ENCODE measurements at regions not wholly inside any gene's neighbourhood (a gene's known extent, or its start where the extent isn't known, plus 50 kb on each side); places are given as distances from the start of the nearest gene placed in this dataset.

DNA sequence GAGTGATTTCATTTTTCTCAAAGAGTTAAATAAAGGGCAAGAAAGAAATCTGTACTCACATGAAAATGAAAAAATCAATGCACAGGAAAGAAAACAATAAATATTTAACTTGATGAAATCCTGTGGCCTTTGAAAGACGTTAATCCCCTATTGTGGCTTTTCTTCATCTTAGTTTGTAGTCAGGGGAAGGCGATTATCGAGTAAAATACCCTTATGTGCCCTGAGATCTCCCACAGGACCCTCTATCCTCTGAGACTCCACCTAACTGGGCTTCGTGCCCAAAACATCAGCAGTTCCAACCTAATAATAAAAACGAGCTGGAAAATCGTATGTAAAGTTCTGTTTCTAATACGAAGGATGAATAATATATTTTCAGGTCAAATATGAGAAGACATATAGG is 208.2 kb upstream of the ZC3H12C start:
- no TSS peak for BruUV-seq (replicated peaks)
- no peaks in the 10 kb centered on the region for H3K4me1 ChIP-seq (ENCODE audit: control insufficient read depth, insufficient read depth, low read length)
- no peak for DNase-seq (ENCODE audit: low read depth, low spot score)
- ChIA-PET CTCF (no interaction called here), POLR2A (no interaction called here)
- TF ChIP-seq SIN3A (IDR thresholded peaks at IDR 0.05; ENCODE audit: borderline replicate concordance, insufficient read depth, low read depth, low read length): no peak
- no peak for TF ChIP-seq POLR2AphosphoS5 (IDR thresholded peaks at IDR 0.05; ENCODE audit: low read depth, low read length)
- no peak overlapping the region for H3K4me3 ChIP-seq (ENCODE audit: low read depth in 2 of 2, low read length in 2 of 2)
- H3K27me3 ChIP-seq (ENCODE audit: control insufficient read depth, insufficient read depth, low read length): no peaks in the 10 kb centered on the region
- no peaks in the 10 kb centered on the region for H3K9me3 ChIP-seq (ENCODE audit: control insufficient read depth, insufficient read depth, low read depth, low read length)
- intact Hi-C loops (cut with micrococcal nuclease; ENCODE audit: unreplicated experiment) (no loop called here), in situ Hi-C loops (cut with HindIII; ENCODE audit: low pct_unique_long_range_greater_than_20kb, low sequenced_read_pairs) (no loop called here)
- H3K36me3 ChIP-seq (ENCODE audit: control insufficient read depth, insufficient read depth, low read length): no peaks in the 10 kb centered on the region
- no peak for ATAC-seq
- H3K27ac ChIP-seq (ENCODE audit: low read length): no peak overlapping the region

DNA sequence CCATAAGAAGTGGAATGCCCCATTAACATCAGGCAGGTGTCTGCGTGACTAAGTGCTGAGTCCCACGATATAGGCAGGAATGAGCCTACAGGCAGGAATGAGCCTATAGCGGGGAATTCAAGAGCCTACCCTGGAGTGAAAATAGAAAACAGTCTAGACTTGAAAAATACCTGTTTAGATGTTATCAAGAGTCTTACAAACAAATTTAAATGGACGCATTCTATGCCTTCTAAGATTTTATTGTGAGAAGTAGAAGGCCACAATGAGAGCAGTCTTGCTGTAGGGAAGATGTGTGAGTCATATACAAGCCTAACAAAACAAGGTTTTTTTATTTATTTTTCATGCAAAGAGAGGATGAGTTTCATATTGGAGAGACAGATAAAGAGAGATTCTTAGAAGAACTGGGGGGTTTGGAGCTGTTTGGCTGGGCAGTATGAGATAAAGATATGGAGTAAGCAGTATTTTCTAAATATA is 200.8 kb upstream of the ZC3H12C start:
- CTCF ChIA-PET: interaction anchor here (0.5 kb wide), 1 partner anchor 1242 kb away, joined by 5 read pairs; no protein-coding TSS in a partner anchor
- no peaks in the 10 kb centered on the region for H3K4me1 ChIP-seq (ENCODE audit: control insufficient read depth, insufficient read depth, low read length)
- H3K9me3 ChIP-seq (ENCODE audit: control insufficient read depth, insufficient read depth, low read depth, low read length): no peaks in the 10 kb centered on the region
- no peak overlapping the region for H3K27ac ChIP-seq (ENCODE audit: low read length)
- no peak overlapping the region for H3K4me3 ChIP-seq (ENCODE audit: low read depth in 2 of 2, low read length in 2 of 2)
- in situ Hi-C loops (cut with HindIII; ENCODE audit: low pct_unique_long_range_greater_than_20kb, low sequenced_read_pairs) (no loop called here), intact Hi-C loops (cut with micrococcal nuclease; ENCODE audit: unreplicated experiment) (no loop called here)
- TF ChIP-seq SIN3A (IDR thresholded peaks at IDR 0.05; ENCODE audit: borderline replicate concordance, insufficient read depth, low read depth, low read length): no peak
- ATAC-seq: no peak
- POLR2A ChIA-PET: no interaction called here
- DNase-seq (ENCODE audit: low read depth, low spot score): no peak
- H3K27me3 ChIP-seq (ENCODE audit: control insufficient read depth, insufficient read depth, low read length): no peaks in the 10 kb centered on the region
- no peaks in the 10 kb centered on the region for H3K36me3 ChIP-seq (ENCODE audit: control insufficient read depth, insufficient read depth, low read length)
- BruUV-seq (replicated peaks): no TSS peak

DNA sequence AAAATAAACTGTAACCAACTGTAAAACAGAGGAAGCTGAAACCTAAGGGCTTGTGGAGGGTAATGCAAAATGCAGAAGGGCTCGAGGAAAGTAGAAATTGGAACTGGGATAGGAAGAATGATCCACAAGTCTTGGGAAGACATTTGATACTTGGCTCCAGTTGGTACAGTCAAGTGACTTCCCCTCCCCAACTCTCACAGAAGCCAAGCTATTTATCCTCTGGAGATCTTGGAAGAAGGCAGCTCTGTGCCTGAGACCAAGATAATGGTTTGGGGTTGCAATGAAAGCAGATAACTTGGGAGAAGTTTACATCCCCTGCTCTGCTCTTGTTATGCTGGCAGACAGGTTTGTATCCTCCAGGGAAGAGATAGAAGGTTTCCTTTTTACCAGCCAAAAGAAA is 198.9 kb upstream of the ZC3H12C start:
- intact Hi-C loops (cut with micrococcal nuclease; ENCODE audit: unreplicated experiment): no loop called here
- BruUV-seq (replicated peaks): no TSS peak
- CTCF ChIA-PET: no interaction called here

More for the DNA sequence above, 198.9 kb upstream of the ZC3H12C start:
- no peaks in the 10 kb centered on the region for H3K27me3 ChIP-seq (ENCODE audit: control insufficient read depth, insufficient read depth, low read length)
- no peaks in the 10 kb centered on the region for H3K36me3 ChIP-seq (ENCODE audit: control insufficient read depth, insufficient read depth, low read length)
- in situ Hi-C loops (cut with HindIII; ENCODE audit: low pct_unique_long_range_greater_than_20kb, low sequenced_read_pairs): no loop called here
- DNase-seq (ENCODE audit: low read depth, low spot score) (no peak), ATAC-seq (no peak)
- H3K9me3 ChIP-seq (ENCODE audit: control insufficient read depth, insufficient read depth, low read depth, low read length): no peaks in the 10 kb centered on the region
- no peaks in the 10 kb centered on the region for H3K4me1 ChIP-seq (ENCODE audit: control insufficient read depth, insufficient read depth, low read length)
- H3K27ac ChIP-seq (ENCODE audit: low read length): no peak overlapping the region
- POLR2A ChIA-PET: interaction anchor here (0.6 kb wide), 1 partner anchor 286 kb away, joined by 7 read pairs; no protein-coding TSS in a partner anchor
- H3K4me3 ChIP-seq (ENCODE audit: low read depth in 2 of 2, low read length in 2 of 2): no peak overlapping the region
- TF ChIP-seq POLR2AphosphoS5 (IDR thresholded peaks at IDR 0.05; ENCODE audit: low read depth, low read length) (no peak), SIN3A (IDR thresholded peaks at IDR 0.05; ENCODE audit: borderline replicate concordance, insufficient read depth, low read depth, low read length) (no peak), TCF7L2 (IDR thresholded peaks at IDR 0.05; ENCODE audit: low read depth, low read length) (no peak)
- TF ChIP-seq, protein P1, sequence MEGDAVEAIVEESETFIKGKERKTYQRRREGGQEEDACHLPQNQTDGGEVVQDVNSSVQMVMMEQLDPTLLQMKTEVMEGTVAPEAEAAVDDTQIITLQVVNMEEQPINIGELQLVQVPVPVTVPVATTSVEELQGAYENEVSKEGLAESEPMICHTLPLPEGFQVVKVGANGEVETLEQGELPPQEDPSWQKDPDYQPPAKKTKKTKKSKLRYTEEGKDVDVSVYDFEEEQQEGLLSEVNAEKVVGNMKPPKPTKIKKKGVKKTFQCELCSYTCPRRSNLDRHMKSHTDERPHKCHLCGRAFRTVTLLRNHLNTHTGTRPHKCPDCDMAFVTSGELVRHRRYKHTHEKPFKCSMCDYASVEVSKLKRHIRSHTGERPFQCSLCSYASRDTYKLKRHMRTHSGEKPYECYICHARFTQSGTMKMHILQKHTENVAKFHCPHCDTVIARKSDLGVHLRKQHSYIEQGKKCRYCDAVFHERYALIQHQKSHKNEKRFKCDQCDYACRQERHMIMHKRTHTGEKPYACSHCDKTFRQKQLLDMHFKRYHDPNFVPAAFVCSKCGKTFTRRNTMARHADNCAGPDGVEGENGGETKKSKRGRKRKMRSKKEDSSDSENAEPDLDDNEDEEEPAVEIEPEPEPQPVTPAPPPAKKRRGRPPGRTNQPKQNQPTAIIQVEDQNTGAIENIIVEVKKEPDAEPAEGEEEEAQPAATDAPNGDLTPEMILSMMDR (IDR thresholded peaks at IDR 0.05): no peak
- TF ChIP-seq, protein P2, sequence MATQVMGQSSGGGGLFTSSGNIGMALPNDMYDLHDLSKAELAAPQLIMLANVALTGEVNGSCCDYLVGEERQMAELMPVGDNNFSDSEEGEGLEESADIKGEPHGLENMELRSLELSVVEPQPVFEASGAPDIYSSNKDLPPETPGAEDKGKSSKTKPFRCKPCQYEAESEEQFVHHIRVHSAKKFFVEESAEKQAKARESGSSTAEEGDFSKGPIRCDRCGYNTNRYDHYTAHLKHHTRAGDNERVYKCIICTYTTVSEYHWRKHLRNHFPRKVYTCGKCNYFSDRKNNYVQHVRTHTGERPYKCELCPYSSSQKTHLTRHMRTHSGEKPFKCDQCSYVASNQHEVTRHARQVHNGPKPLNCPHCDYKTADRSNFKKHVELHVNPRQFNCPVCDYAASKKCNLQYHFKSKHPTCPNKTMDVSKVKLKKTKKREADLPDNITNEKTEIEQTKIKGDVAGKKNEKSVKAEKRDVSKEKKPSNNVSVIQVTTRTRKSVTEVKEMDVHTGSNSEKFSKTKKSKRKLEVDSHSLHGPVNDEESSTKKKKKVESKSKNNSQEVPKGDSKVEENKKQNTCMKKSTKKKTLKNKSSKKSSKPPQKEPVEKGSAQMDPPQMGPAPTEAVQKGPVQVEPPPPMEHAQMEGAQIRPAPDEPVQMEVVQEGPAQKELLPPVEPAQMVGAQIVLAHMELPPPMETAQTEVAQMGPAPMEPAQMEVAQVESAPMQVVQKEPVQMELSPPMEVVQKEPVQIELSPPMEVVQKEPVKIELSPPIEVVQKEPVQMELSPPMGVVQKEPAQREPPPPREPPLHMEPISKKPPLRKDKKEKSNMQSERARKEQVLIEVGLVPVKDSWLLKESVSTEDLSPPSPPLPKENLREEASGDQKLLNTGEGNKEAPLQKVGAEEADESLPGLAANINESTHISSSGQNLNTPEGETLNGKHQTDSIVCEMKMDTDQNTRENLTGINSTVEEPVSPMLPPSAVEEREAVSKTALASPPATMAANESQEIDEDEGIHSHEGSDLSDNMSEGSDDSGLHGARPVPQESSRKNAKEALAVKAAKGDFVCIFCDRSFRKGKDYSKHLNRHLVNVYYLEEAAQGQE (IDR thresholded peaks at IDR 0.05; ENCODE audit: insufficient read depth in 1 of 2, low read depth in 2 of 2, low read length in 1 of 2): no peak

Measured in Panc1 (cell line).